GM12872 (cell line): ENCODE measurements at regions not wholly inside any gene's neighbourhood (a gene's known extent, or its start where the extent isn't known, plus 50 kb on each side); places are given as distances from the start of the nearest gene placed in this dataset.

Source experiments
- TF ChIP-seq, protein P1 (sequence below): IDR thresholded peaks from 3 replicates; pipeline ENCODE4 v1.5.1; 2011; ENCODE audit warnings: low read depth, mild to moderate bottlenecking, low read length, moderate library complexity; ENCODE audit not compliant: insufficient read depth

DNA sequence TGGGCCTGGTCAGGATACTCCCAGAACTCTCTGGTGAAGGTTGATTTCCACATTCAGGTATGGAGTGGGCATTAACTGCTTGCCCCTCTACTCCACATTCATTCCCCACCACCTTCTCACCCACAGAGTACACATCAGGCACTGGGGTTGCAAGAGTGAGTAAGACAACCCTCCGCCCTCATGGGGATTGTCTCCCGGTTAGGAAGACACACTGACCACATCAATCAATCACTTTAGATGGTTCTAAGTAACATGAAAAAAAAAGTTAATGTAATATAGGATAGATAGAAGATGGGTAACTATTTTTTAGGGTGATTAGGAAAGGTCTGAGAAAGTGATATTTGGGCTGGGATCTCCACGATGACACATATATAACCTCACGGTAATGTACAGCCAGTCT, 116.0 kb upstream of the NEO1 start:
- TF ChIP-seq, protein P1, sequence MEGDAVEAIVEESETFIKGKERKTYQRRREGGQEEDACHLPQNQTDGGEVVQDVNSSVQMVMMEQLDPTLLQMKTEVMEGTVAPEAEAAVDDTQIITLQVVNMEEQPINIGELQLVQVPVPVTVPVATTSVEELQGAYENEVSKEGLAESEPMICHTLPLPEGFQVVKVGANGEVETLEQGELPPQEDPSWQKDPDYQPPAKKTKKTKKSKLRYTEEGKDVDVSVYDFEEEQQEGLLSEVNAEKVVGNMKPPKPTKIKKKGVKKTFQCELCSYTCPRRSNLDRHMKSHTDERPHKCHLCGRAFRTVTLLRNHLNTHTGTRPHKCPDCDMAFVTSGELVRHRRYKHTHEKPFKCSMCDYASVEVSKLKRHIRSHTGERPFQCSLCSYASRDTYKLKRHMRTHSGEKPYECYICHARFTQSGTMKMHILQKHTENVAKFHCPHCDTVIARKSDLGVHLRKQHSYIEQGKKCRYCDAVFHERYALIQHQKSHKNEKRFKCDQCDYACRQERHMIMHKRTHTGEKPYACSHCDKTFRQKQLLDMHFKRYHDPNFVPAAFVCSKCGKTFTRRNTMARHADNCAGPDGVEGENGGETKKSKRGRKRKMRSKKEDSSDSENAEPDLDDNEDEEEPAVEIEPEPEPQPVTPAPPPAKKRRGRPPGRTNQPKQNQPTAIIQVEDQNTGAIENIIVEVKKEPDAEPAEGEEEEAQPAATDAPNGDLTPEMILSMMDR, result no peak

DNA sequence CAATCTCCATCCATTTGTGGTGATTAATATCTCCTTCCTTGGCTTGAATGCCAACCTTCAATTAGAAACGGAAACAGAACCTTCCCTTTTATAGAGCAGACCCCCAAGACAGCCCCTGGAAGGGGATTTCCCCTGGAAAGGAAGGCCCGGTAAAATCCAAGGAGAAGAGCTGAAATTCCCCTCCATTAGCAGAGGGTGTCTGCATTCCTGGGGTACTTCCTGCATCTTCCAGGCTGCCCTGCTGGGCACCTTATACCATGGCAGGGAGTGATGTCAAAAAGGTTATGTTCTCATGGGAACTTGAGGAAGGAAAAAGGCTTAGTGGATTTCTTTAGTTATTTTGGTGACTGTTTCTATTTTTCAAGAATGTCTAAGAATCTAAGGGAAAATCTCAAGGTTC, 116.7 kb upstream of the NEO1 start:
- TF ChIP-seq, protein P1, result no peak

GRCh38 chr15:72934921-72935320, 117.3 kb upstream of the NEO1 start:
- TF ChIP-seq, protein P1, result no peak

GRCh38 chr15:72933976-72934375, 118.3 kb upstream of the NEO1 start:
- TF ChIP-seq, protein P1, result no peak

DNA sequence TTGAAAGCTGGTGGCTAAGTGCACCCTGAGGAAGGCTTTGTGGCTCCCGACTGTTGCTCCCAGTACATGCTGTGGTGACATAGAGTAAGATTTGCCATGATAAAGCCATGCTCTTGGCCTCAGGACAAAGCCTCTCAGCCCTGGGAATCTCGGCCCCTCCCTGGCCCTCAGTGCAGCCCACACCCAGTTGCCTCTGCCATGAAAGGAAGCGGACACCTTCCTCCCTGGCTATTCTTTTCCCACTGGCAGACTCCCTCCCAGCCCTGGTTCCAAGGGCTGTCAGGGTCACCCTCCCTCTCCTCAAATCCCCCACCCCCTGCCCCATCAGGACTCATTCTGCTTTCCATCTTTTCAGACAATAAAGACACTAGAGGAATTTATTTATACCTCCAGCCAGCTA, 119.8 kb upstream of the NEO1 start:
- TF ChIP-seq, protein P1, result no peak

GRCh38 chr15:72927451-72927850, 124.8 kb upstream of the NEO1 start:
- TF ChIP-seq, protein P1, result no peak

- TF ChIP-seq, protein P1, result no peak
Measured at GRCh38 chr15:72925661-72926060, 126.6 kb upstream of the NEO1 start.

DNA sequence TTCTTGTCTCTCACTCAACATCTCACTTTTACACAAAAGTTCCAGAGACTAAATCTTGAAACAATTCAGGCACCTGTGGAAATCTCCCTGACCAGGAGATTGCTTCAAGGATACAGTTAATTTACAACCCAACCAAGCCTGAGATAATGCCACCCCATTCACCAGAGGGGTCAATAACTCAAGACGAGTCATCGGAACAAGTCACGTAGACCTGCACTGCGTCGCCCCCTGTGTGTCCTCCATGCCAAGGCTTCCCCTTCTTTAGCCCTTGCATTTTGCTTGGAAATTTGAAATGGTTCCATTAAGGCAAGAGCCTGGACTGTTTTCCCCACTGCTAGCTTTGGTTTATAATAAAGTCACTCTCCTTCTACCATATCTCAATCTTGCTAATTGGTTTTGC, 129.0 kb upstream of the NEO1 start:
- TF ChIP-seq, protein P1, result no peak
